HG03280 (cell line): ENCODE measurements at regions not wholly inside any gene's neighbourhood (a gene's known extent, or its start where the extent isn't known, plus 50 kb on each side); places are given as distances from the start of the nearest gene placed in this dataset.

Experiments
- ATAC-seq: cut with Tn5 transposase; IDR thresholded peaks from one replicate; pipeline ENCODE4 v1.9.1; 2021; ENCODE audit warnings: mild to moderate bottlenecking, moderate library complexity; ENCODE audit not compliant: unreplicated experiment

DNA sequence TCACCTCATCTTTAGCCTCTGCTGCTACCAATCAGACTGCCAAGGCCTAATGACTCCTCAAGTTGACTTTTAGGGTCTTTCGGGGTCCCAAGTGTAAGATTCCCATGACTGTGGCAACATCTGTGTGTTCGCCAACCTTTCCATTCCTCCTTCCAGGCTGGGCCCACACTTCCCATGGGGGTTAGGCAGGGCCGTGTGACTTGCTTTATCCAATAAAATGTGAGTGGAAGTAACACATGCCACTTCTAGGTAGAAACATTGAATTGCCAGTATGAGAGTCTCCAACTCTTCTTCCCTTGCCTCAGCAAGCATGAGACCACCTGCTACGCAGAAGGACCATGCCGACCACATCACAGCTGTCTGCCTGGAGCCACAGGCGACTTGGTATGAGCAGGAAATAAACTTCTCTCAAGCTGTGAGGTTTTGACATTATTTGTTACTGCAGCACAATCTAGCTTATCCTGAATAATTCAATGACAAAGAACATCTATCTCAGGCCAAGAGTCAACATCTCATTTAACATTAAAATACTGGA lies 190.4 kb upstream of the IER5L start:
- ATAC-seq, result no peak

- no peak for ATAC-seq
Measured at GRCh38 chr9:129367287-129367686, 189.2 kb upstream of the IER5L start.

DNA sequence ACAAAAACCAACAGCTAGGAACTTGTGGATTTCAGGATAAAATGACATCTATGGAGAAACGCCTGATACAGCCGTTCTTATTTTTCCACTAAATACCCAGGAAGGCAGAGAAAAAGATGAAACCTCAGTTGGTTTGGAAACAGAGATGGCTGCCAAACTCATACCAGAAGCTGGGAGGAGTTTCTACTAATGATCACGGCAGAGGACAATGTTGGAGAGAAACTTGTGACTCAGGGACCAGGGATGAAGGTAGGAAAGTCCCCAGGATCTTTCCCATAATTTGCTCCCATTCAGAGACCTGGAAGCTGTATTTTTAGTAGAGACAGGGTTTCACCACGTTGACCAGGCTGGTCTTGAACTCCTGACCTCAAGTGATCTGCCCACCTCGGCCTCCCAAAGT lies 187.1 kb upstream of the IER5L start:
- no peak for ATAC-seq

- no peak for ATAC-seq
Measured at GRCh38 chr9:129363216-129363873, 185.3 kb upstream of the IER5L start.

GRCh38 chr9:129362287-129363000 lies 184.4 kb upstream of the IER5L start:
- no peak for ATAC-seq

GRCh38 chr9:129361196-129361595 lies 183.1 kb upstream of the IER5L start:
- no peak for ATAC-seq

- ATAC-seq, result no peak
Measured at GRCh38 chr9:129359916-129360536, 182.0 kb upstream of the IER5L start.

DNA sequence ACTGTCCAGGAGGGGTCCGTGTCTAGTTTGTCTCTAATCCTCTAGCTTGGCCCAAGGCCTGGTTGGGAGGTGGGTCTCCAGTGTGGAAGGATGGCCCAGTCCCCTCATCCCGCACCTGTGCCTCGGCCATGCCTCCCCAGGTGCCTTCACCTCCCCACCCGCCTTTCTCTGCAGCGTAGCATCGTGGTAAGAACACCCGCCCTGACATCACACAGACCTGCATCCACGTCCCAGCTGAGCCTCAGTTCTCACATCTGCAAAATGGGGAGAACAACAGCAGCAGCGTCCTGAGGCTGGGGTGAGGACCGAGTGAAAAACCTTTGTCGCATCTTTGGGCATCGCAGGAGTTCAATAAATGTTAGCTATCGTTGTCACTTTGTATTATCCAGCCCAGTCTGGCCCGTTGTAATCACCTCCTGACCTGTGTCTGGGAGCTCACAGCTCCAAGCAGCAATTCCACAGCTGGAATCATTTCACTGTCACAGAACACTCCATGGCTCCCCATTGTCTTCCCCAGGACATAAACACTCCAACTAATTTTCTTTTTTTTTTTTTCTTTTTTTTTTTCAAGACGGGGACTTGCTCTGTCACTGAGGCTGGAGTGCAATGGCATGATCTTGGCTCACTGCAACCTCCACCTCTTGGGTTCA lies 181.2 kb upstream of the IER5L start:
- ATAC-seq, result no peak

- ATAC-seq, result no peak
Measured at GRCh38 chr9:129358621-129359154, 180.6 kb upstream of the IER5L start.

- ATAC-seq, result no peak
Measured at GRCh38 chr9:129357773-129358245, 179.7 kb upstream of the IER5L start.

- ATAC-seq, result no peak
Measured at GRCh38 chr9:129356871-129357772, 179.1 kb upstream of the IER5L start.

DNA sequence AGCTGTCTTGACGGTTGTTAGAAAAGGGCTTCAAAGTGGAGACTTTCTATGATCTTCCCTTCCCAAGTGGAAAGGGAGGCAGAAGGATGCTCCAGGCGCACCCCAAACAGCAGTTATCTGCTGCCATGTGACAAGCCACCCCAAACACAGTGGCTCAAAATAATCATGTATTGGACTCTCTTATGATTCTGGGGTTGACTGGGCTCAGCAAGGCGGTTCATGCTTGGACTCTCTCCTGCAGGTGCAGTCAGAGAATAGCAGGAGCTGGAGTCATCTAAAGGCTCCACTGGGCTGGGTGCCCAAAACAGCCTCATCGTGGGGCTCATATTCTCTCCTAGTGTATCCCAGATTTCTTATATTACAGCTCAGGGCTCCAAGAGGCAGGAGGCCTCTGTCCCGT lies 177.6 kb upstream of the IER5L start:
- no peak for ATAC-seq

- no peak for ATAC-seq
Measured at GRCh38 chr9:129354498-129354897, 176.4 kb upstream of the IER5L start.

GRCh38 chr9:129353697-129354336 lies 175.8 kb upstream of the IER5L start:
- no peak for ATAC-seq

GRCh38 chr9:129352146-129352865 lies 174.2 kb upstream of the IER5L start:
- no peak for ATAC-seq

GRCh38 chr9:129351642-129352145 lies 173.6 kb upstream of the IER5L start:
- ATAC-seq, result no peak

- no peak for ATAC-seq
Measured at GRCh38 chr9:129351058-129351641, 173.1 kb upstream of the IER5L start.
